MCF 10A (cell line): ENCODE measurements at regions not wholly inside any gene's neighbourhood (a gene's known extent, or its start where the extent isn't known, plus 50 kb on each side); places are given as distances from the start of the nearest gene placed in this dataset.

Experiments used
- BruUV-seq: library from RNA; stranded (reverse); fragments of 400-500 nt; replicated peaks from 2 replicates; lab custom pipeline; 2021; lab: Mats Ljungman, UMichigan
- CTCF ChIA-PET: fragments of 300-600 bp; sonication (Branson Sonifier 250); formaldehyde crosslinking; extraction: SDS; loops from one replicate; lab custom pipeline; 2021; ENCODE audit warnings: antibody characterized with exemption, inconsistent platforms; lab: Yijun Ruan, JAX
- POLR2A ChIA-PET: fragments of 300-600, 350-650 bp; sonication (Branson Sonifier 250); formaldehyde crosslinking; extraction: SDS; loops from one replicate; lab custom pipeline; 2020; ENCODE audit warnings: antibody characterized with exemption, inconsistent platforms; lab: Yijun Ruan, JAX
- DNase-seq: peaks from one replicate; pipeline ENCODE4 v3.0.0-alpha.2; 2018; ENCODE audit not compliant: unreplicated experiment
- H3K27ac Mint-ChIP-seq: one replicate; pipeline ENCODE4 v1.8.0; 2022; ENCODE audit warnings: mild to moderate bottlenecking, low read depth, mixed read lengths; ENCODE audit not compliant: unreplicated experiment
- H3K27me3 Mint-ChIP-seq: one replicate; pipeline ENCODE4 v1.8.0; 2022; ENCODE audit warnings: mixed read lengths; ENCODE audit not compliant: insufficient read depth, unreplicated experiment
- H3K36me3 Mint-ChIP-seq: one replicate; pipeline ENCODE4 v1.8.0; 2022; ENCODE audit warnings: mild to moderate bottlenecking, moderate library complexity, mixed read lengths; ENCODE audit not compliant: insufficient read depth, unreplicated experiment
- H3K4me1 Mint-ChIP-seq: one replicate; pipeline ENCODE4 v1.8.0; 2022; ENCODE audit warnings: mixed read lengths; ENCODE audit not compliant: insufficient read depth, unreplicated experiment
- H3K4me3 Mint-ChIP-seq: one replicate; pipeline ENCODE4 v1.8.0; 2022; ENCODE audit warnings: mild to moderate bottlenecking, moderate library complexity, mixed read lengths; ENCODE audit not compliant: unreplicated experiment
- H3K9me3 Mint-ChIP-seq: one replicate; pipeline ENCODE4 v1.8.0; 2022; ENCODE audit warnings: mixed read lengths; ENCODE audit not compliant: unreplicated experiment
- CTCF ChIP-seq: fragments of 200-600 bp; IDR thresholded peaks from one replicate; pipeline ENCODE4 v1.8.0; 2022; ENCODE audit warnings: antibody characterized with exemption, mild to moderate bottlenecking; ENCODE audit not compliant: unreplicated experiment
- intact Hi-C: fragments of 100-400 bp; cut with micrococcal nuclease; formaldehyde crosslinking; loops from 2 replicates; pipeline ENCODE4 v1.14.1; 2022

- H3K9me3 Mint-ChIP-seq = no peaks in the 10 kb centered on the region
- intact Hi-C loops = no loop called here
- ChIA-PET POLR2A (no interaction called here), CTCF (no interaction called here)
- DNase-seq = no peak
- no peak for TF ChIP-seq CTCF
- H3K27ac Mint-ChIP-seq = no peak overlapping the region
- no TSS peak for BruUV-seq
- no peaks in the 10 kb centered on the region for H3K4me1 Mint-ChIP-seq
- H3K36me3 Mint-ChIP-seq = no peaks in the 10 kb centered on the region
- no peak overlapping the region for H3K4me3 Mint-ChIP-seq
- no peaks in the 10 kb centered on the region for H3K27me3 Mint-ChIP-seq
Measured at GRCh38 chr3:55343486-55344357, 143.4 kb downstream of the WNT5A start.

DNA sequence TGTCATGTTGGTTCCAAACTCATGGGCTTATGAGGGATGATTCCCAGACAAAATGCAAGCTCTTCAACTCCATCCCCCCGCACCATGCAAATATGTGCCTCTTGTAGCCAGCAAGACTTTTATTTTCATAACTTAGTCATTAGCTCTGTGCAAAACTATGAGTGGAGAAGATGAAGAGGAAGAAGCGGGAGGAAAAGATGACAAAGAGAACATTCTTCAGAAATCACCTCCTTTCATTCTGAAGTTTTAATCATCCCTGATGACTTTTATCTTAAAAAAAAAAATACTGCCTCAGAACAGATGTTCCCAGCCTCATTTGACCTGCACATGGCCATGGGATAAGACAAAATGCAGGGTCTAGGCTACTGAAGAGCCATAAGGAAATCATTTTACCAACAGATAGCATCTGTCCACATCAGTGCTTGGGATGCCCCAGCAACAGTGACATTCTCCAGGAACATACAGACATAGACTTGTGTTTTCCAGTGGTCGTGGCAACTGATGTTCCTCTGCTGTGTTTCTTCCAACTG lies 145.5 kb downstream of the WNT5A start:
- H3K27ac Mint-ChIP-seq = no peak overlapping the region
- intact Hi-C loops = no loop called here
- BruUV-seq = no TSS peak
- no peak for DNase-seq
- H3K9me3 Mint-ChIP-seq = no peaks in the 10 kb centered on the region
- no peak overlapping the region for H3K4me3 Mint-ChIP-seq
- H3K4me1 Mint-ChIP-seq = no peaks in the 10 kb centered on the region
- no peaks in the 10 kb centered on the region for H3K27me3 Mint-ChIP-seq
- CTCF ChIA-PET = no interaction called here
- POLR2A ChIA-PET = no interaction called here
- no peaks in the 10 kb centered on the region for H3K36me3 Mint-ChIP-seq
- TF ChIP-seq CTCF = no peak

DNA sequence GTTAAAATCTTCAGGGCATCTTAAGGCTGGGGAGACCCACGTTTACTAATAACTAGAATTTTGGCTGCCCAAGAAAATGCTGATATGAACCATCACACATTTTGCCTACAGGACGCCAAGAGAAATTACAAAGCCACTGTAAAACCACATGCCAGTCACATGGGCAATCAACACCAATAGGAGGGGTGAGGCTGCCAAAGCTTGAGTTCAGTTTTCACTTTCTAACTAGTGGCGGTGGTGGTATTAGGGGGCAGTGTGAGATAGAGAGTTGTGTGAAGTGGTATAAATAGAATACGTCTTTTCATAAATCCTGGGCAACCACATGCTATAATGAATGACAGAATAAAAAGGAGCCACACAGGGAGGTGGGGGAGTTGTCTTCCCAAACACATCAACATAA lies 147.3 kb downstream of the WNT5A start:
- POLR2A ChIA-PET = no interaction called here
- no peak overlapping the region for H3K27ac Mint-ChIP-seq
- BruUV-seq = no TSS peak
- intact Hi-C loops = loop anchor here (10.0 kb wide), 1 partner anchor 455 kb away; no protein-coding TSS in a partner anchor
- no peak for DNase-seq
- no peak overlapping the region for H3K4me3 Mint-ChIP-seq
- H3K36me3 Mint-ChIP-seq = no peaks in the 10 kb centered on the region
- no peaks in the 10 kb centered on the region for H3K9me3 Mint-ChIP-seq
- no peak for TF ChIP-seq CTCF
- H3K27me3 Mint-ChIP-seq = no peaks in the 10 kb centered on the region
- CTCF ChIA-PET = interaction anchor here (1.2 kb wide), 1 partner anchor 381 kb away, joined by 3 read pairs; no protein-coding TSS in a partner anchor
- no peaks in the 10 kb centered on the region for H3K4me1 Mint-ChIP-seq

DNA sequence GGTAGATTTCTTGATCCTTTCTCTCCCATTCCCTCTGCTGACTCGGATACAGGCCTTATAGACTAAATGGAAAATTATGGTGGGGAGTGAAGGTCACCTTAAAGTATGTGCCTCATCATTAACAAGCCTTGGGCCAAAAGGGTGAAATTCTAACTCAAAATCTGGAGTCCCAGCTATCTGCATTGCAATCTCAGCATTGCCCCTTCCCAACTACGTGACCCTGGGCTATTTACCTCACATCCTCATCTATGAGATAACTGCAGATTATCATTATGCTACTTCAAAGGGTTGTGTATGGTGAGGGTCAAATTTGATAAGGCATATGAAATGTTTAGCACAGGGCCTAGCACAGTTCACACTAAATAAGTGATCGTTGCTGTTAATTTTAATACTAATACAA lies 147.7 kb downstream of the WNT5A start:
- CTCF ChIA-PET = no interaction called here
- intact Hi-C loops = loop anchor here (10.0 kb wide), 1 partner anchor 455 kb away; no protein-coding TSS in a partner anchor

More for the DNA sequence above, 147.7 kb downstream of the WNT5A start:
- Mint-ChIP-seq H3K9me3 (no peaks in the 10 kb centered on the region), H3K36me3 (no peaks in the 10 kb centered on the region), H3K4me1 (no peaks in the 10 kb centered on the region), H3K27ac (no peak overlapping the region), H3K4me3 (no peak overlapping the region), H3K27me3 (no peaks in the 10 kb centered on the region)
- no peak for TF ChIP-seq CTCF
- POLR2A ChIA-PET = no interaction called here
- no TSS peak for BruUV-seq
- no peak for DNase-seq
